Right ventricle myocardium inferior (tissue), 1 donor: ENCODE measurements at regions not wholly inside any gene's neighbourhood (a gene's known extent, or its start where the extent isn't known, plus 50 kb on each side); places are given as distances from the start of the nearest gene placed in this dataset.
"Not testable (repeated sequence)": the region's sequence is repeated elsewhere in the genome, so short reads cannot be mapped to it uniquely, and the experiment has no call there.

Experiments
- ATAC-seq: fragments of 200-7000 bp; cut with Tn5 transposase; one replicate; pipeline ENCODE4 v1.9.1; 2020; ENCODE audit warnings: mild to moderate bottlenecking, moderate library complexity
- DNase-seq: peaks from one replicate; pipeline ENCODE4 v3.0.0; 2021; ENCODE audit errors: missing footprints
- intact Hi-C: fragments of 100-400 bp; cut with DNase I; formaldehyde crosslinking; loops from one replicate; pipeline ENCODE4 v1.11.0; 2022
- donor health status: DM: no; HTN: yes; CAD: no; lungs with severe emphysema.

DNA sequence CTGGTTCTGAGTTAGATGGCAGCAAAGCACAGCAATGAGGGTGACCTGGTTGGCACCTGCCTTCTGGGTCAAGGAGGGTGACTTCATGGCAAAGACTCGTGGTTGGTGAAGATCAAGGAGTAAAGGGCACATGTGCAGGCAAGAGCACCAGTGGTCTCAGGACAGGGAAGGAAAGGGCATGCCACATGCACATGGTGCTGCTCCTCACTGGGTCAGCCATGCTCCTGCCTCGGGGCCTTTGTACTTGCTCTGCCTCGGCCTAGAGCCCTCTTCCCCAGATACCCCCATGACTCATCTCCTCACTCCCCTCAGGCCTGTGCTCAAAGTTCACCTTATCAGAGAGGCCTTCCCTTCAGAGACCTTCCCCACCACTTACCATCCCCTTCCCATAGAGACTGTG, 106.7 kb upstream of the KDM7A start:
- DNase-seq: no peak
- no peak for ATAC-seq
- intact Hi-C loops: no loop called here

DNA sequence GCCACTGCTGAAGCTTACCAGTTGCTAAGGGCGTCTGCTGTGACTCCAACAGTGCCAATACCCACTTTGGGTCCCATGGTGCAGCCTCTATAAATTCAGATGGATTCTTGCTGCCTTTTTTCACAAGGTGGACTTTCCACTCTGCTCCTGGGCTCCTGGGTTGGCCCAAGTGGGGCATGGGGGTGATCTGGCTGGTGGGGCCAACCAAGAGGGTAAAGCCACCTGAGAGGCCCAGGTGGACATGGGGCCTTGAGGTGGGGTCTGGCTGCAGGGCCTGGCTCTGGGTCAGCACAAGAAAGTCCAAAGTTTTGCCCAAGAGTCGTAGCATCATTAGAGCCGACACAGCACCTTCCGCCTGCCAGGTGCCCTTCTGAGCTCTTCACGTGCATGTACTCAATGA, 105.2 kb upstream of the KDM7A start:
- DNase-seq (no peak), ATAC-seq (no peak)
- intact Hi-C loops: no loop called here

DNA sequence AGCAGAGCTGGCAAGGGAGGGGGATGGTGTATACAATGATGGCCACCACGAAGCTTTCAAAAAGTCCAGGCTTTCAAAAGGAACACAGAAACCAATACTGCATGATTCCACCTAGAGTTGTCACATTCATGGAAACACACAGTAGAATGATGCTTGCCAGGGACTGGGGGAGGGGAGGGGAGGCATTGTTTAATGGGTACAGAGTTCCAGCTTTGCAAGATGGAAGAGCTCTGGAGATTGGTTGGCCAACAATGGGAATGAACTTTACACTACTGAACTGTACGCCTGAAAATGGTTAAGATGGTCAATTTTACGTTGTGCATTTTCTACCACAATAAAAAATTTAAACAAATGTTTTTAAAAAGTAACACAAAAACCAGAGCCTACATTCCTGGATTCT, 104.5 kb upstream of the KDM7A start:
- no peak for ATAC-seq
- intact Hi-C loops: no loop called here

DNA sequence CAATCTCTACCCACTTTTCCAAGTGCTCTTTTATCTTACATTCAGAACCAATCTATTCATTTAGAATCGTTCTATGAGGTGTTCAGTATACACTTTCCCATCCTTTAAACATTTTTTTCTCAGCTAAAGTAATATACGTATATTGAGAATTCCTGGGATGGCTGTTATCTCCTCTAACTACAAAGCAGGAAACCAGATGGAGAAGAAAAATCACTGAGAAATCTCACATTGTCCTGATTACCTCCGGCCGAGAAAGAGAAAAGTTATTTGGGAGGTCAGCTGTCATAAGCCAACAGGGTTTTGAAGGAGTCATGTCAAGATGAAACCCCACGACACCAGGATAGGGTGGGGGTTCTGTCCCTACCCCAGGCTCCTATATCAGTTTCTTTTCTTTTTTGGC, 99.2 kb upstream of the KDM7A start:
- no peak for ATAC-seq
- no peak for DNase-seq
- intact Hi-C loops: no loop called here

More for the DNA sequence above, 104.5 kb upstream of the KDM7A start:
- DNase-seq: no peak

DNA sequence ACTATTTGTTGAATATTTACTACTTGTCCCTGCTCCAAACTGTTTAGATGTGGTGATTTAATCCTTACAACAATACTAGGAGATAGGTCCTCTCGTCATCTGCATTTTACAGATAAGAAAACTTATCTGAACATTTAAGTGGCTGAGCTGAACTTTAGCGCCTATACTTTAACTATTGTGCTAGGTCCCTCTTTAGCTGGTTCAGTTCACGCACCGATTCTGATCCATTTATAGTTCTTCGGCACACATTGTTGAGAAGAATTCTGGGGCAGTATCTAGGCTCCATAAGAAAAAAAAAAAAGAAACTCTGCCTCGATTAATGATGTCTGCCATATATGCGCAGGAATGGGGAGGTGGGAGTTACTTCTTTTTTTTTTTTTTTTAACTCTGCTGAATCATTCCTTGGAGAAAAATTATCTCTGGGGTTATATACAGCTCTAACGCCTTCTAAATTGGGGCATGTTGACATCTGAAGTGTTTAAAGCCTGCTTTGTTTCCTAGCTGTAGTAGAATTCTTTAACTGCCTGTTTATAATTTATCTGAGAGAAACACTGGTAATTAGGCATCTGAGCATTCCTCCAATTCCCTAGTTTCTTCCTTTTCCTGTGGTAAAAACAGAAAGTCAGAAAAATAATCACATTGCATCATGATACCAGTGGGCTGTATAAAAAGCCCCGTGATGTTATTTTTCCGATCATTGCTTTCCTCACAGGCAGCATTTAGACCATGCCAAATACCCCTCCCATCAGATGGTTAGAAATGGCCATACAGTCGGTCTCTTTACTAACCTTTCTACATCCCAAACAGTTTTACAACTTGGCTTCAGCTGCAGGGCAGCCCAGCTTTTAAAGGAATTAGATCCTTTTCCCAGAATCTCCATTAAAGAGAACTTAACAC, 98.5 kb upstream of the KDM7A start:
- DNase-seq (no peak), ATAC-seq (no peak)
- intact Hi-C loops: no loop called here

DNA sequence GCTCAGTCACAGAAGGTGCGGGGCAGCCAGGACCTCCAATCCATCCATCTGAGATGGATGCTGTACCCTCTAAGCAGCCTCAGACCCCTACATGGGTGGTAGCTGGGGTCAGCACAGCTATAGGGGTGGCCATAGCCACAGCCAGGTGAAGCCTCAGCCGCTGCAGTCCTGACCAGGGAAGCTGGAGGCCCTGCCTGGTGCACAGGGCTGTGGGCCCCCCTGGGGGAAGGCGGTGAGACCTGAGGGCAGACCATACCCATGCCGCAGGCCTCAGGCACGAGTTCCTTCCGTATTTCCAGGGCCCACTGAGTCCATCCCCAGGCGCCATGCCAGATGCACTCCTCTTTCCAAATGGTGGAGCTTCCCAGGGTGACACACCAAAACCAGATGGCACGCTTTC, 96.6 kb upstream of the KDM7A start:
- DNase-seq (no peak), ATAC-seq (no peak)
- intact Hi-C loops: no loop called here

DNA sequence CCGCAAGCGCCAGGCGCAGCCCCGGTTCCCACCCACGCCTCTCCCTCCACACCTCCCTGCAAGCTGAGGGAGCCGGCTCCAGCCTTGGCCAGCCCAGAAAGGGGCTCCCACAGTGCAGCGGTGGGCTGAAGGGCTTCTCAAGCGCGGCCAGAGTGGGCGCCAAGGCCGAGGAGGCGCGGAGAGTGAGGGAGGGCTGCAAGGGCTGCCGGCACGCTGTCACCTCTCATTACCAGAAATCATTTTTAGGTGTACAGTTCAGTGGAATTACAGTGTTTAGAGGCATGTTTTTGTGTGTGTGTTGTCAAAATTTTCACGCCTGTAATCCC, 94.8 kb upstream of the KDM7A start:
- DNase-seq, ATAC-seq, intact Hi-C loops: not testable (repeated sequence)

DNA sequence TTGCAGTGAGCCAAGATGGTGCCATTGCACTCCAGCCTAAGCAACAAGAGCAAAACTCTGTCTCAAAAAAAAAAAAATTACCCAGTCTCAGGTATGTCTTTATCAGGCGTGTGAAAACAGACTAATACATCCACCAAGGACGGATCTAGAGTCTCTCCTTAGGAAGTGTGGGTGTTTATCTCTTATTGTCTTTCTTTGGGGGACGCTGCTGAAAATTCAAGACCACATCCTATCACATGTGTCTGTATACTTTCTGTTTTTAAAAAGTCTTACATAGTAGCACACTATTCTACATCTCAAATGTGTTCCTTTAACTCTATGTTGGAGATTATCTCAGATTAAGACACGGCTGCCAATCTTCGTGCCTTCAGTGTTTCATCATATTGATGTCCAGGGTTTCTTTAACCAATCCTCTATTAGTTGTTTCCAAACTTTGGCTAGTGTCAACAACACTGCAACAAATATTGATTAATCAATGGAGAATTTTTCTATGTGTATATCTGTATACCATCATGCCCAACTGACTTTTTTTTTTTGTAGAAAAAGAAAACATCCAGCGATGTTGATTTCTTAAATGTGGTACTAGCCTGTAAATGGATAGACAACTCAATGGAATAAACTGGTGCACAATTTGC, 92.3 kb upstream of the KDM7A start:
- no peak for DNase-seq
- intact Hi-C loops: no loop called here

DNA sequence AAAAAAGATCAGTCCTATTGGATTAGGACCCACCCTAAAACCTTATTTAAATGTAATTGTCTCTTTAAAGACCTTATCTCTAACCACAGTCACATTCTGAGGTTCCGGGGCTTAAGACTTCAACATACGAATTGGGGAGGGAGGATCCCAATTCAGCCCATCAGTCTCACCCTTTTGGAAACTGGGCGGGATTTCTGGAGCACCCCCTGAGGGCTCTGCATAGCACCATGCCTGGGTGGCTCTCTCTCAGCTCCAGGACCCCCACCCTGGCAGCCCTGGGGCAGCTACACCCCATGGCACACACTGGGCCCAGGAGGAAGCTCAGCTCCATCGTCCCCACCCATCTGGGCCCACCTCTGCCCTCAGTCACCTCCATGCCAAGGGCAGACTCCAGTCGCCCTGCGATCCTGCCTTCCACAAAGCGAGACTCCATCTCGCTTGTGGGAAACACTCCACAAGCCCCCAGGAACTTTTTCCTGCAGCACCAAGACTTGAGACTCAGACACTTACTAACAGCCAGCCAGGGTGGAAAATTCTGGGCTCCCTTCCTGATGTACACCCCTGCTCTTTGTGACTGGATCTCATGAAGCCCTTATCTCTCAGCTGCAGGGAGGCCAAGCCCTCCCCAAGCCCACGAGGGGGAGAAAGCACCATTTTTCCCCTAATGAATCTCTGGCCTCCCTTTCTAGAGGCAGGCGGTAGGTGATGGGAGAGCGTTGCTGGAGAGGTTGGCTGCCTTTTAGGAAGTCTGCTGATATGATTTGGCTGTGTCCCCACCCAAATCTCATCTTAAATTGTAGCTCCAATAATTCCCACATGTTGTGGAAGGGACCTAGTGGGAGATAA, 90.8 kb upstream of the KDM7A start:
- ATAC-seq (no peak), DNase-seq (no peak)
- intact Hi-C loops: no loop called here

More for the DNA sequence above, 92.3 kb upstream of the KDM7A start:
- no peak for ATAC-seq

DNA sequence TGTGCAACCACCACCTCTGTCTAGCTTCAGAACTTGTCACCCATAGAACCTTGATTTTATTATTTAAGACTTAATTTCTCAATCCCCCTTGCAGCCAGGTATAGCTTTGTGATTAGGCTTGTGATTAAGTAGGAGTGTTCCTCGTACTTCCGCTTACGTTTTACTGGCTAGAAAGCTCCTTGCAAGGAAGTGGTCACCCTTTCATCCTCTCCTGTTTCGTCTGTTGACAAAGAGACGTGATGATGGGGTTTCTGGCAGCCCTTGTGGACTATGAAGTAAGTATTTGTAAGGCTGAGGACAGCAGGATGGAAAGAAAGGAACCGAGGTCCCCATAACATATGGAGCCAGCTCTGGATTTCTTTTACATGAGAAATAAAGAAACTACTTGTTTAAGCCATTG, 86.5 kb upstream of the KDM7A start:
- ATAC-seq (no peak), DNase-seq (no peak)
- intact Hi-C loops: loop anchor here (5.0 kb wide), 1 partner anchor 86 kb away; the partner anchor contains the start of gene KDM7A

DNA sequence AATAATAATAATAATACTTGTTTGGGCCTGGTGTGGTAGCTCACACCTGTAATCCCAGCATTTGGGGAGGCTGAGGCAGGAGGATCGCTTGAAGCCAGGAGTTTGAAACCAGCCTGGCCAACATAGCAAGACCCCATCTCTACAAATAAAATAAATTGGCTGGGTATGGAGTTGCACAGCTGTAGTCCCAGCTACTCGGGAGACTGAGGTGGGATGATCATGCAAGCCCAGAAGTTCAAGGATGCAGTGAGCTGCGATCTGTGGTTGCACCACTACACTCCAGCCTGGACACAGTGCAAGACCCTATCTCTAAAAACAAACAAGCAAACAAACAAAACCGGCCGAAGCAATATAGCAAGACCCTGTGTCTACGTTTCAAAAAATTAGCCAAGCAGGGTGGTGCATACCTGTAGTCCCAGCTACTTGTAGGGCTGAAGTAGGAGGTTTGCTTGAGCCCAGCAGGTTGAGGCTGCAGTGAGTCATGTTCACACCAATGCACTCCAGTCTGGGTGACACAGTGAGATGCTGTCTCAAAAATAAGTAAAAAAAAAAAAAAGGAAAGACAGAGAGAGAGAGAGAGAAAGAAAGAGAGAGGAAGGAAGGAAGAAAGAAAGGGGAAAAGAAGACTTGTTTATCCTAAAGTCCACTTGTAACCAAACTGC, 85.6 kb upstream of the KDM7A start:
- no peak for DNase-seq
- intact Hi-C loops: loop anchor here (5.0 kb wide), 1 partner anchor 85 kb away; the partner anchor contains the start of gene KDM7A

DNA sequence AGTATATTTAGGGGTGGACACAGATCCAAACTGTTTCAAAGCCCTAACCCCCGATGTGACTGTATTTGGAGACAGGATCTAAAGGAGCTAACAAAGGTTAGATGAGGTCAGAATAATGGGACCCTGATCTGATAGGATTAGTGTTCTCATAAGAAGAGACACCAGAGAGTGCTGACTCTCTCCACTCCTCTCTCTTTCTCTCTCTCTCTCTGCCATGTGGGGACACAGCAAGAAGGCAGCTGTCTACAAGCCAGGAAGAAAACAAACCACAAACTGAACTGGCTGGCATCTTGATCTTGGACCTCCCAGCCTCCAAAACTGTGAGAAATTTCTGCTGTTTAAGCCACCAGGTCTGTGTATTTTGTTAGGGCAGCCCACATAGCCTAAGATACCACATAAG, 84.7 kb upstream of the KDM7A start:
- DNase-seq (no peak), ATAC-seq (no peak)
- intact Hi-C loops: loop anchor here (5.0 kb wide), 1 partner anchor 84 kb away; the partner anchor contains the start of gene KDM7A

More for the DNA sequence above, 85.6 kb upstream of the KDM7A start:
- no peak for ATAC-seq

DNA sequence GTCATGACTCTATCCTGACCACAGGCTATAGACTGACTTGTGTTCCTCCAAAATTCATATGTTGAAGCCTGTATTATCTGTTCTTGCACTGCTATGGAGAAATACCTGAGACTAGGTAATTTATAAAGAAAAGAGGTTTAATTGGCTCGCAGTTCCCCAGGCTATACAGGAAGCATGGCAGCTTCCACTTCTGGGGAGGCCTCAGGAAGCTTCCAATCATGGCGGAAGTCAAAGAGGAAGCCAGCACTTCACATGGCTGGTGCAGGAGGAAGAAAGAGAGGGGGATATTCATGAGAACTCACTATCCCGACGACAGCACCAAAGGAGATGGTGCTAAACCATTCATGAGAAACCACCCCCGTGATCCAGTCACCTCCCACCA, 84.3 kb upstream of the KDM7A start:
- no peak for ATAC-seq
- no peak for DNase-seq
- intact Hi-C loops: loop anchor here (5.0 kb wide), 1 partner anchor 84 kb away; the partner anchor contains the start of gene KDM7A

DNA sequence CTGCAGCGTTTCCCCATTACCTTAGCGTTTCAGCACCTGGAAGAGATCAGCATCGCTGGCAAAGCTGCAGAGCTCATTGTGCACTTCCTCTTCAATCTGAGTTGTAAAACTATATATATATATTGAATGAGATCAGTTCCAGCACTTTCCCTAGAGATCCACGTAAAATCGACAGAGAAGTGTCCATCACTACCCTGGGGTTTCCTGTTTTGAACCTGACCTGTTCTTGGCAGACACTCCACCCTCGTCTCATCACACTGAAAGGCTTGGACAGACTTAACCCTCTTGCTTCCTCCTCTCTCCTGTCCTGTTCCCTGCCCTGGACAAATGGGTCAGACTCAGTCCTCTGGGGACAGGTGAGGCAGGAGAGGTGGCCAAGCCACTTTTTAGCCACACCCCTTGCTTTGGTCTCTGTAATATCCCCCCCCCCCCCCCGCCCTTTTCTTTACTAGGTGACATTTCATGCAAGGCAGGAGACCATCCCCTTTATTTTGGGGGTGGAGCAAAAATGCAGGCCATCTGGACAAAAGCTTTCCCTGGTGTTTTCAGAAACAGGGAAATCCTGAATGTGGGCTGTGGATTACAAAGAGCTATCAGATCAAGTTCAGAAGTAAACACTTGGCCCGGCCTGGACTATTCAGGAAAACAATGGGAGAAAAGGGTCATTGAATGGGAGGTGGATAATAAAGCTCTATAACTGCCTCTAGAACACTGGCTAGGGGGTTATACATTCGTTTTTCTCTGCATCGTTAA, 83.7 kb upstream of the KDM7A start:
- ATAC-seq (peak; percentile 42), DNase-seq (no peak)
- intact Hi-C loops: loop anchor here (5.0 kb wide), 1 partner anchor 83 kb away; the partner anchor contains the start of gene KDM7A

DNA sequence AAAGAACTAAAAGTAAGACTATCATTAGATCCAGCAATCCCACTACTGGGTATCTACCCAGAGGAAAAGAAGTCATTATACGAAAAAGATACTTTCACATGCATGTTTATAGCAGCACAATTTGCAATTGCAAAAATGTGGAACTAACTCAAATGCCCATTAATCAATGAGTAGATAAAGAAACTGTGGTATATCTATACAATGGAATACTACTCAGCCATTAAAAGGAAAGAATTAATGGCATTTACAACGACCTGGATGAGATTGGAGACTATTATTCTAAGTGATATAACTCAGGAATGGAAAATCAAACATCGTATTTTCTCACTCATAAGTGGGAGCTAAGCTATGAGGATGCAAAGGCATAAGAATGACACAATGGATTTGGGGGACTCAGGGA, 80.5 kb upstream of the KDM7A start:
- ATAC-seq, DNase-seq, intact Hi-C loops: not testable (repeated sequence)

DNA sequence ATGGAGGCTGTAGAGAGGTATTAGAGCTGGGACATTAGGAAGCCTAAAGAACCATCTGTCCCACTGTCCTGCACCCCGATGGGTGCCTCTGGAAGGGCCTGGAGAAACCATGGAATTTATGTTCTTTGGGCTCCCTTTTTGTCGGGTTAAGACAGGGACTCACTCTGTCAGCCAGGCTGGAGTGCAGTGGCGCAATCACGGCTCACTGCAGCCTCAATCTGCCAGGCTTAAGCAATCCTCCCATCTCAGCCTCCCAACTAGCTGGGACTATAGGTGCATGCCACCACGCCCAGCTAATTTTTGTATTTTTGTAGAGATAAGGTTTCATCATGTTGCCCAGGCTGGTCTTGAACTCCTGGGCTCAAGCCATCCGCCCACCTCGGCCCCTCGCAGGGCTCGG, 78.2 kb upstream of the KDM7A start:
- ATAC-seq, intact Hi-C loops, DNase-seq: not testable (repeated sequence)

DNA sequence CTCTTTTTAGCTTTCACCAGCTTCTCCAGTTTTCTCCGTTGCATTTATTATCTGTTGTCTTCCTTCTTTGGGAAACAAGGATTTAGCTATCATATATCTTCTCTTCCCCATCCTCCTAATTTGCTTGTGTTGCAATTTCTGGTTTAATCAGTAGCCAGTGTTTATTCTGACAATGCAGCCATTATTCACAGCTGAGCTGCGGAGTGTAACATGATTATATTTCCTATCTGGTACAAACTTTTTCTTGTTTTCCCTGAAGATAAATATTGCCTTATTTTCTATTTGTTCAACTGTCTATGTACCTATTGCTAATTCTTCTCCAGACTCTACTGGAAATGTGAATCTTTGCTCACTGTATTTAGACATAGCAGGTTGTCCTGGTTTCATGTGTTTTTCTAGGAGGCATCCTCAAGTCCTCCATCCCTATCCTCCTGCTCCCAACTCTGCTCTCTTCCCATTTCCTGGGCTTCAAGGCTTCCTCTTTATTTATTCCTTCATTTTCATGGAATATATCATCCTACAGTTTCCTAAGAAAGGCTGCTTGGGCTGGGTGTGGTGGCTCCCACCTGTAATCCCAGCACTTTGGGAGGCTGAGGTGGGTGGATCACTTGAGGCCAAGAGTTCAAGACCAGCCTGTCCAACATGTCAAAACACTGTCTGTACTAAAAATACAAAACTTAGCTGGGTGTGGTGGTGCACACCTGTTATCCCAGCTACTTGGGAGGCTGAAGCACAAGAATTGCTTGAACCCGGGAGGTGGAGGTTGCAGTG, 72.4 kb upstream of the KDM7A start:
- DNase-seq (no peak), ATAC-seq (no peak)
- intact Hi-C loops: no loop called here
